HG03280 (cell line): ENCODE measurements at regions not wholly inside any gene's neighbourhood (a gene's known extent, or its start where the extent isn't known, plus 50 kb on each side); places are given as distances from the start of the nearest gene placed in this dataset.

Experiments used
- ATAC-seq: cut with Tn5 transposase; IDR thresholded peaks from one replicate; pipeline ENCODE4 v1.9.1; 2021; ENCODE audit warnings: mild to moderate bottlenecking, moderate library complexity; ENCODE audit not compliant: unreplicated experiment

GRCh38 chr10:71042699-71043098 is 154.3 kb upstream of the PCBD1 start:
- ATAC-seq = no peak

GRCh38 chr10:71043858-71044257 is 155.5 kb upstream of the PCBD1 start:
- no peak for ATAC-seq

- no peak for ATAC-seq
Measured at GRCh38 chr10:71044720-71045119, 156.4 kb upstream of the PCBD1 start.

GRCh38 chr10:71045204-71045809 is 156.9 kb upstream of the PCBD1 start:
- no peak for ATAC-seq

- ATAC-seq = no peak
Measured at GRCh38 chr10:71045936-71046335, 157.6 kb upstream of the PCBD1 start.

- ATAC-seq = no peak
Measured at GRCh38 chr10:71046747-71047146, 158.4 kb upstream of the PCBD1 start.

- no peak for ATAC-seq
Measured at GRCh38 chr10:71048971-71049615, 160.7 kb upstream of the PCBD1 start.

GRCh38 chr10:71049994-71050393 is 161.6 kb upstream of the PCBD1 start:
- ATAC-seq = no peak

- no peak for ATAC-seq
Measured at GRCh38 chr10:71052076-71052660, 160.2 kb upstream of the UNC5B start.

GRCh38 chr10:71052708-71053107 is 159.7 kb upstream of the UNC5B start:
- ATAC-seq = no peak

GRCh38 chr10:71053169-71053895 is 159.0 kb upstream of the UNC5B start:
- ATAC-seq = no peak

GRCh38 chr10:71058308-71058707 is 154.1 kb upstream of the UNC5B start:
- no peak for ATAC-seq

GRCh38 chr10:71059054-71059818 is 153.1 kb upstream of the UNC5B start:
- no peak for ATAC-seq

- ATAC-seq = no peak
Measured at GRCh38 chr10:71059943-71060342, 152.4 kb upstream of the UNC5B start.

GRCh38 chr10:71060476-71061426 is 151.6 kb upstream of the UNC5B start:
- no peak for ATAC-seq

- ATAC-seq = no peak
Measured at GRCh38 chr10:71061472-71061871, 150.9 kb upstream of the UNC5B start.

- no peak for ATAC-seq
Measured at GRCh38 chr10:71062156-71062555, 150.2 kb upstream of the UNC5B start.

- ATAC-seq = no peak
Measured at GRCh38 chr10:71063401-71063800, 149.0 kb upstream of the UNC5B start.

GRCh38 chr10:71064413-71065118 is 147.8 kb upstream of the UNC5B start:
- ATAC-seq = no peak
